ENCODE measurements at regions not wholly inside any gene's neighbourhood (a gene's known extent, or its start where the extent isn't known, plus 50 kb on each side); places are given as distances from the start of the nearest gene placed in this dataset.

DNA sequence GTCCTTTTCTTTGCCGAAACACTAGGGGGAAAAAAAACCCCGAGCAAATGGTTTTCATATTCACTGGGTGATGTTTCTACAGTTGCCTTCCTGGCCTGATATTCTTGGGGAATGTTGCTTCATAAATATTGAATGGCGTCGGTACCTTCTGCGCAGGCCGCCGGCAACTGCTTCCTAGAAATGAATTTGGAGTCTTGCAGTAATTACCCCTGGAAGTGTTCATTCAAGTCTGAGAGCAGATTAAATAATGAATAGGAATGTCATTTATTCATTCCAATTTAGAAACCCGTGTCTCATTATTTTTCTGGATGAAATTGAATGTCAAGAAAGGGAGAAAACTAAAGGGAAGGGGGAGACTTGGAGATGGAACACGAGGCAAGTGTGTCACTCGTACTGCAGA, 179.4 kb upstream of the KCNG1 start:
- Histone ChIP-seq H3K9me3 (no peaks in the 10 kb centered on the region), H3K27me3 (no peaks in the 10 kb centered on the region), H3K4me1 (no peaks in the 10 kb centered on the region), H3K4me3 (no peak overlapping the region), H3K27ac (replicated peaks in 1 of 4) (no peak overlapping the region), H3K36me3 (no peaks in the 10 kb centered on the region)
- no peak for DNase-seq (ENCODE audit: extremely low spot score)
- 84% methylated on average over 10 of the region's 10 CpGs for WGBS
- TF ChIP-seq POLR2A (IDR thresholded peaks at IDR 0.05; ENCODE audit: low read depth) = no peak
- no peak for TF ChIP-seq EP300 (IDR thresholded peaks at IDR 0.05)
- intact Hi-C loops (cut with DNase I) = no loop called here

DNA sequence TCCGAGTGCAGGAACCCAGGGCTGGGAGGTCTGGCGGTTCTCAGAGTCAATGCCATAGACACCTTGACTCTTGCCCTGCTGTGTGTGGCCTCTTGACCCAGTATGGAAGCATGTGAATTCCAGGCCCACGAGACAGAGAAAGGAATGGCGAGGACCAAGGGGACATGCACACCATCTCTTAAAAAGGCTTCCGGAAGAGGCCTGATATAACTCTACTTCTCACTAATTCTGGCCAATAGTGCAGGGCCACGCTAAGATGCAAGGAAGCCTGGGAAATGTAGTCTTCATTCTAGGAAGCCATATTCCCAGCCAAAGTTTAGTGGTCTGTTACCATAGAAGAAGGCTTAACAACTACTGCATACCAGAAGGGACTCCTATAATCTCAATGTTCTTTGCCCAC, 177.0 kb upstream of the KCNG1 start:
- peaks cover 0 to 10% (median 0%) of the 10 kb centered on the region in 4 donors for H3K27me3 ChIP-seq
- no peaks in the 10 kb centered on the region for H3K36me3 ChIP-seq
- H3K9me3 ChIP-seq = no peaks in the 10 kb centered on the region
- intact Hi-C loops (cut with DNase I) = no loop called here
- no peak overlapping the region for H3K4me3 ChIP-seq
- TF ChIP-seq, protein P1, sequence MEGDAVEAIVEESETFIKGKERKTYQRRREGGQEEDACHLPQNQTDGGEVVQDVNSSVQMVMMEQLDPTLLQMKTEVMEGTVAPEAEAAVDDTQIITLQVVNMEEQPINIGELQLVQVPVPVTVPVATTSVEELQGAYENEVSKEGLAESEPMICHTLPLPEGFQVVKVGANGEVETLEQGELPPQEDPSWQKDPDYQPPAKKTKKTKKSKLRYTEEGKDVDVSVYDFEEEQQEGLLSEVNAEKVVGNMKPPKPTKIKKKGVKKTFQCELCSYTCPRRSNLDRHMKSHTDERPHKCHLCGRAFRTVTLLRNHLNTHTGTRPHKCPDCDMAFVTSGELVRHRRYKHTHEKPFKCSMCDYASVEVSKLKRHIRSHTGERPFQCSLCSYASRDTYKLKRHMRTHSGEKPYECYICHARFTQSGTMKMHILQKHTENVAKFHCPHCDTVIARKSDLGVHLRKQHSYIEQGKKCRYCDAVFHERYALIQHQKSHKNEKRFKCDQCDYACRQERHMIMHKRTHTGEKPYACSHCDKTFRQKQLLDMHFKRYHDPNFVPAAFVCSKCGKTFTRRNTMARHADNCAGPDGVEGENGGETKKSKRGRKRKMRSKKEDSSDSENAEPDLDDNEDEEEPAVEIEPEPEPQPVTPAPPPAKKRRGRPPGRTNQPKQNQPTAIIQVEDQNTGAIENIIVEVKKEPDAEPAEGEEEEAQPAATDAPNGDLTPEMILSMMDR (IDR thresholded peaks at IDR 0.05) = no peak
- TF ChIP-seq POLR2A (IDR thresholded peaks at IDR 0.05; ENCODE audit: low read depth) = no peak
- TF ChIP-seq EP300 (IDR thresholded peaks at IDR 0.05) = no peak
- no peak for TF ChIP-seq POLR2AphosphoS5 (IDR thresholded peaks at IDR 0.05)
- H3K4me1 ChIP-seq = no peaks in the 10 kb centered on the region
- no peak for DNase-seq (ENCODE audit: extremely low spot score)
- WGBS = 73% methylated on average over 6 of the region's 6 CpGs
- no peak overlapping the region for H3K27ac ChIP-seq (replicated peaks in 1 of 4)

DNA sequence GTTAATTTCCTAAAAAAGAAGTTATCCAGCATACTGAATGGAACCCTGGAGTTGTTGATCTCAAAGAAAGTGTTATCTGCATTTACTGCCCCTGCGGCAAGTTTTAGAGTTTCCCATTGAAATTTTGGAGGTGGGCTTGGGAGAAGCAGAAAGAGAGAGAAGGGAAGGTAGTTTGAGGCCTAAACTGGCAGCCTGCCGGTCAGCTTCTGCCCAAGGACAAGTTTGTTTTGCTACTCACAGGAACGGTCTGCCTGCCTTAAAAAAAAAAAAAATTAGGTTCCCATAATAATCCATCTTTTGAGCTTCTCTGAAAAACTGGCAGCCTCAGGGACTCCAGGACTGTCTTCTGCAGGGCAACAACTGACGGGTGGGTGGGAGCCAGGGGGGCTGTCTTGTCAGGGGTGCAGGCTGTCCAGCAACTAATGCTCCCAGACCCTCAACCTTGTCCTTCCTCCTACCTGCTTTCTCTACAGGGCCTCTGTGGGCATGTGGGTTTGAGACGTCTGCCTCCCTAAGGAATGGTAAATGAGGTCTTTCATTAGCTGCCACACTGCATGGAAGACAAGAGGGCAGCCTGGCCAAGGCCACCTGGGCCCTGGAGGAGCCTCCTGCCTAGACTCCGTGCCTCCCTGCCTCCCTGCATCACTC, 176.1 kb upstream of the KCNG1 start:
- no peaks in the 10 kb centered on the region for H3K4me1 ChIP-seq
- TF ChIP-seq POLR2A (IDR thresholded peaks at IDR 0.05; ENCODE audit: low read depth) (no peak), POLR2AphosphoS5 (IDR thresholded peaks at IDR 0.05) (no peak), EP300 (IDR thresholded peaks at IDR 0.05) (no peak)
- TF ChIP-seq, protein P1 (IDR thresholded peaks at IDR 0.05) = no peak
- H3K36me3 ChIP-seq = no peaks in the 10 kb centered on the region
- WGBS = 87% methylated on average over 6 of the region's 6 CpGs
- no peak overlapping the region for H3K4me3 ChIP-seq
- no peak for DNase-seq (ENCODE audit: extremely low spot score)
- intact Hi-C loops (cut with DNase I) = no loop called here
- H3K27ac ChIP-seq (replicated peaks in 1 of 4) = no peak overlapping the region
- no peaks in the 10 kb centered on the region for H3K9me3 ChIP-seq
- peaks cover 0 to 11% (median 0%) of the 10 kb centered on the region in 4 donors for H3K27me3 ChIP-seq

DNA sequence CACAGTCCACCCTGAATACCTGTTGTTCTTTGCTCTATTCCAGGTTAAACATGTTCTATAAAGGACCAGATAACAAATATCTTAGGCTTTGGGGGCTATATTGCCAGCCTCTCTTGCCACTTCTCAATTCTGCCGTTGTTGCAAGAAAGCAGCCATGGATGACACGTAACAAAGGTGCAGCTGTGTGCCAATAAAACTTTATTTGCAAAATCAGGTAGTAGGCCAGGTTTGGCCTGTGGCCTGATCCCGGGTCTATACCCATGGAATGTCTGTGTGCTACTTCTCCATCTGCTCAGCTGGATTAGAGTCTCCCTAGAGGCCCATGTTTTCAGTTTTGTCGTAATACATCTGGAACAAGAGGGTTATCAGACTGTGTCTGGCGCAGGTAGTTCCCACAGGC, 175.3 kb upstream of the KCNG1 start:
- intact Hi-C loops (cut with DNase I) = no loop called here
- H3K4me3 ChIP-seq = no peak overlapping the region
- TF ChIP-seq EP300 (IDR thresholded peaks at IDR 0.05) (no peak), POLR2A (IDR thresholded peaks at IDR 0.05; ENCODE audit: low read depth) (no peak), POLR2AphosphoS5 (IDR thresholded peaks at IDR 0.05) (no peak)
- TF ChIP-seq, protein P1 (IDR thresholded peaks at IDR 0.05) = no peak
- no peaks in the 10 kb centered on the region for H3K36me3 ChIP-seq
- 88% methylated on average over 5 of the region's 5 CpGs for WGBS
- H3K9me3 ChIP-seq = no peaks in the 10 kb centered on the region
- peaks cover 0 to 16% (median 0%) of the 10 kb centered on the region in 4 donors for H3K27me3 ChIP-seq
- no peak for DNase-seq (ENCODE audit: extremely low spot score)
- no peaks in the 10 kb centered on the region for H3K4me1 ChIP-seq
- no peak overlapping the region for H3K27ac ChIP-seq (replicated peaks in 1 of 4)

DNA sequence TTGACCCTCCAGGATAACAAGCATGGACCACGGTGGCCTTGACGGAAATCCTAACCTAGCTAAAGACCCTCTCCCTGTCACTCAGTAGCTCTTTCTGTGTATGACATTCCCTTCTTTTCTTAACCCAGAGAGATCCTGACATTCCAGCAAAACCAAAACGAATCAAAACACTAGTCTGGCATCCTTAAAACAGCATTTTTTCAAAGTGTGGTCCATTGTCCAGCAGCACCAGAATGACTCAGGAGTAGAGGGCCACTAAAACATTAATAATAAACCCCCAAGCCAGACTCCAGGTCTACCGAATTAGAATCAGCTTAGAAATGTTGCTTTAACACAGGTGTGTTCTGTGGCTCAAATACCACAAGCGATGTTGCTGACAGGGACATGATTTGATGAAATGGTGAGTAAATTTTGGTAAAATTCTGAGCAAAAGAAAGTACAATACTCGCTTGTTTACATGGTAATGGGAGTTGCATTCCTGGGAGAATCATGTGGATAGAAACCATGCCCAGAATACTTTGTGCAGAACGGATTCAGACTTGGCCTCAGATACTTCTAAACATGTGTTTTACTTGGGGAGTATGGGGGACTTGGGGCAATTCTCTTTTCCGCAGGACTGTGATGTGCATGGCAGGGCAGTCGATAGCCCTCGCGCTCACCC, 174.2 kb upstream of the KCNG1 start:
- H3K27me3 ChIP-seq = peaks cover 0 to 16% (median 0%) of the 10 kb centered on the region in 4 donors
- no peak overlapping the region for H3K4me3 ChIP-seq
- intact Hi-C loops (cut with DNase I) = no loop called here
- no peaks in the 10 kb centered on the region for H3K9me3 ChIP-seq
- TF ChIP-seq POLR2AphosphoS5 (IDR thresholded peaks at IDR 0.05) (no peak), EP300 (IDR thresholded peaks at IDR 0.05) (no peak), POLR2A (IDR thresholded peaks at IDR 0.05; ENCODE audit: low read depth) (no peak)
- TF ChIP-seq, protein P1 (IDR thresholded peaks at IDR 0.05) = no peak
- WGBS = 72% methylated on average over 9 of the region's 11 CpGs
- no peaks in the 10 kb centered on the region for H3K4me1 ChIP-seq
- no peak overlapping the region for H3K27ac ChIP-seq (replicated peaks in 1 of 4)
- DNase-seq (ENCODE audit: extremely low spot score) = no peak
- H3K36me3 ChIP-seq = no peaks in the 10 kb centered on the region

Data from esophagus muscularis mucosa (tissue), 4 donors.